ACHN (cell line): ENCODE measurements at regions not wholly inside any gene's neighbourhood (a gene's known extent, or its start where the extent isn't known, plus 50 kb on each side); places are given as distances from the start of the nearest gene placed in this dataset.

Source experiments
- DNase-seq: peaks from one replicate; pipeline ENCODE4 v3.0.0-alpha.2; 2015
- in situ Hi-C: cut with HindIII; loops from 2 replicates; pipeline ENCODE4 v1.10.0; 2017; ENCODE audit warnings: low sequenced_read_pairs, low pct_ligation_motif_present, low pct_unique_long_range_greater_than_20kb

DNA sequence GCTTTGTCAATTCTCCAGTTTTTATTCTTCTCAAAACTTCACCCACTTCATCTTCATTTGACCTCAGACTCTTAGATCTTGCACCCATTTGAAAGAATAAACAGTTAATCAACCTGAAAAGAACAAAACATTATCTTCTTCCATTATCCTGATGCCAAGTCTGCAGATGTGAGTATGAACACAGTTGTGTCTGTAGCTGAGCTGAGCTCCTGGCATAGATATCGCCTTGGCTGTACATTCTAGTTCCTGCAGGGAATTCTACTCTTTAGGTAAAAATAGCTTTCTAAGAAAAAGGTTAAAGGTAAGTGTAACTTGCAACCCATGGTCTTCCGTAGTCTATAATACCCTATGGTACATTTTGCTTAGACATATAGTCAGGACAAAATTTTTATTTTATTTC, 169.7 kb downstream of the KCNA5 start:
- no peak for DNase-seq
- in situ Hi-C loops = no loop called here

DNA sequence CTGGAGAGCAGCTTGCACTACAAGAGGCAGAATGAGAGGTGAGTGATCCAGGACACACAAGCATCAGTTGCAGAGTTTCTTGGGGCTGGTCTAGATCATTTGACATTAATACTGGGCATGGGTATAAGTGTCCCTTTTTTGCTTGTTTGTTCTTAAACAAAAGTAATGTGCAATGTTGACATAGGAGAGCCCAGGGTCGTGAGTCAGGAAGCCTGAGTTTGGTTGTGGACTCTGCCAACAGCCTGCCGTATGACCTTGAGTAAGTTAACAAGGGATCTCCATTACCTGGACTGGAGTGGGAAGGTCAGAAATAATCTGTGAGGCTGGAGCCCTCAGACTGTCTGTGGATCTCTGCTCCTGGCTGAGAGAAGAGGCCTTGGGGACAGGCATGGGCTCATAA, 170.3 kb downstream of the KCNA5 start:
- in situ Hi-C loops = no loop called here
- DNase-seq = no peak

DNA sequence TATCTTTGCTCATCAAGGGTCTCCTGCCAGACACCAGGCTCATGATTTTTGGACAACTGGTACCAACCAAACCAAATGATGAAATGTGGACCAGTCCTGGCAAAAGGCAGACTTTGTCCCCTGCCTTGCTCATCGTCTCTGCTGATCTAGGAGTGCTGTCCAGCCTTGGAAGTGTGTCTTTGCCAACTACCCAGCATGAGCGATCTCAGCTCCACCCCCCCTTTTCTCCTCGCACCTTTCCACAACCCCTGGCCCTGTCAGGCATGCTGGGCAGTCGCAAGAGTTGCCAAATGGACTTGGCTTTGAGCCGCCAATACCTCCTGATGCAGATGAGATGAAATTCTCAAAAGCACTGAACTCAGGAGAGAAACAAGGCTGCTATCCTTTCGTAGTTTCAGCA, 174.3 kb downstream of the KCNA5 start:
- in situ Hi-C loops = no loop called here
- no peak for DNase-seq

DNA sequence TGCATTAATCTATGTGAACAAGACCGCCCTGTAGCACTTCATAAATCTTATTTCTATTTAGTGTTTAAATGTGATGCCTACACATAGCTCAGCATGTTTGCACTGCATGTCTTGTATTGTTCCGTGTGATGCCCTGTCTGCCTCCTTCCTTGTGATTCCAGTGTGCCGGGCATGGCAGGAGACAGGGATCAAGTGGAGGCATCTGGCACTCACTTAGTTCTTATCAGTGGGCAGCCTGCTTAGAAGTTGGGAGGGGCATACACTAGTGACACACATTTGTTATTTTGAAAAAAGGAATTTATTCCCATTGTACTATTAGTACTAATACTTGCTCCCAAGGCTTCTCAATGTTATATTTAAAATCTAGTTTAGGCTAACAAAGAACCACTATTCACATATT, 176.4 kb downstream of the KCNA5 start:
- in situ Hi-C loops = no loop called here

DNA sequence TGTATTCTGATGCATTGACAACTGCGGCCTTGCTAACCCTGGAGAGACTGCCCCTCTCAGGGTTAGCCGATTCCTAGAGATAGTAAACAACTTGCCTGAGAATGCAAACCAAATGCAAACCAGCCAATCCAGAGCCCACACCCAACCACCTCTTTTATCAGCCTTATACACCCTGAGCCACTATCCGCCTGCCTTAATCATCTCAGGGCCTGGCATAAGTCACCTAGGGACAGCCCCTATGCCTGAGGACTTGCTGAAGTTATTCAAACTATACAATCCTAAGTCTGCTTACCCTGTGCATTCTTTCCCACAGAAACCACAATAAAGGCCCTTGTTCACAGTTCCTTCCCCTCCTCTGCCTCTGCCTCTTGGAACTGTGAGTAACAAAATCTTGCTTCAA, 177.2 kb downstream of the KCNA5 start:
- in situ Hi-C loops = no loop called here

More for the DNA sequence above, 176.4 kb downstream of the KCNA5 start:
- no peak for DNase-seq

DNA sequence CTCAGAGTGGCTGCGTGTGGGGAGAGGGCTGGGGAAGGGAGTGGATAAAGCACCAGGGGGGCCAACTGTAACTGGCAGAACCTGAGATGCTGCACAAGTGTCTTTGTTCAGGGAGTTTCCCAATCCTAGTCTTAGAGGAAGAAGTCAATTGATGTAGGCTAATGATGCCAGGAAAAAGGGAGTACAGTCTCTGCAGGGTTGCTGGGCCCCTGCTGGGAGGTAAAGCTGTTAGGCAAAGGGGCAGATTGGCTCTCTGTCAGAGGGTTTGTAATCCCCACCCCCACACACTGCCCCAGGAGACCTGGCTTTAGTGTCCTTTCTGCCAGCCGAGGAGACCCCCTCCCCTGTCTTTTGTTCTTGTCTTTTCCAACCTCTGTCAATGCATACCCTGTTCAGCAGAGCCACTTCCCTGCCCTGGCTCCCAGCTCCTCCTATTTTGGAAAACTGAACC, 178.4 kb downstream of the KCNA5 start:
- no peak for DNase-seq
- in situ Hi-C loops = no loop called here

More for the DNA sequence above, 177.2 kb downstream of the KCNA5 start:
- no peak for DNase-seq

DNA sequence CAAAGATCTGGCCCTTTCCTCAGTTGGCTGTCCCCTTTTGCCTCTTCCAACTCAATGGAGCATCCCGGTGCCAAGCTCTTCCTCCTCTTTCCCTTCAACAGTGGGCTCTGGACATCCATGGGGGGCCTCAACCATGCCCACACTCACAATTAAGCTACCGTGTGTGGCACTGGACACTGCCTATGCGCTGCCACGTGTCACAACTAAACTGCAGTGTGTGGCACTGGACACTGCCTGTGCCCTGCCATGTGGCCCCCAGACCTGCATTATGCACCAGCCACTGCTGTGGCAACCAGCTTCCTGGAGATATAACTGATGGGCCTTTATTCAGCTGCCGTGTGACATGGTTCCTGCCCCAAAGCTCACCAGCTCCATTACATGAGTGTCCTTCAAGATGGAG, 179.1 kb downstream of the KCNA5 start:
- in situ Hi-C loops = no loop called here
- no peak for DNase-seq

DNA sequence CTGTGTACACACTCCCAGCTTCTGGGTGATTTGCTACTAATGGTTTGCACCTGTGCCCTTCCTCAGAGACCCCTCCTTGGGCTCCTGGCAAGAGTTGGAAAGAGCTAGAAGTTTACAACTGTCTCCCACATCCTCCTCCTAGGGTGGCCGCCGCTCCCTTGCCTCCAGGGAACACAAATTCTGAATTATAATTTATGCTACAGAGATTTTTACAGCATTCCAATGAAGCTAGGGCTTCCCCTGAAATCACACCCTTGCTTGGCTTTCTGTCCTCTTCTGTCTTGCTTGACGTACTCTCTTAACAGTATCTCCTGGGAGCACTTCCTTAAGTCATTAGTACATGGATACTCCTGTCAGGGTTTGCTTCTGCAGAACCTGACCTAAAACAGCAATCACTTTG, 180.2 kb downstream of the KCNA5 start:
- DNase-seq = no peak
- in situ Hi-C loops = no loop called here

DNA sequence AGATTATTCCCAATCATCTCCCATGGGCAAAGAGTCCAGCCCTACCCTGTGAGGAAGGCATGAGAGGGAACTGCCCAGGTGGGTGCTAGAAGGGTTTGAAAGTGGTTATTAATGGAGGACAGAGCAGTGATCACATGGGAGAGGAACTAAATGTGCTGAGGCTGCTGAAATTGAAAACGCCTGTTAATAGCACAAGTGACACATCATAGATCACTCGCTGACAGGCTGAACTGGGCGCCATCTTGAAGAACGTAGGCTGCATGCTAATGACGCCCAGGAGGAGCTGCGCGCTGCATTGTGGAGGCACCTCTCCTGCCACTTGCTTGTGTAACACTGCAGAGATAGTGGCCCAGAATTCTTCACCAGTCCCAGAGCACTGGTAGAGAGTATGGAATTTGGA, 182.9 kb downstream of the KCNA5 start:
- in situ Hi-C loops = no loop called here
- DNase-seq = no peak

DNA sequence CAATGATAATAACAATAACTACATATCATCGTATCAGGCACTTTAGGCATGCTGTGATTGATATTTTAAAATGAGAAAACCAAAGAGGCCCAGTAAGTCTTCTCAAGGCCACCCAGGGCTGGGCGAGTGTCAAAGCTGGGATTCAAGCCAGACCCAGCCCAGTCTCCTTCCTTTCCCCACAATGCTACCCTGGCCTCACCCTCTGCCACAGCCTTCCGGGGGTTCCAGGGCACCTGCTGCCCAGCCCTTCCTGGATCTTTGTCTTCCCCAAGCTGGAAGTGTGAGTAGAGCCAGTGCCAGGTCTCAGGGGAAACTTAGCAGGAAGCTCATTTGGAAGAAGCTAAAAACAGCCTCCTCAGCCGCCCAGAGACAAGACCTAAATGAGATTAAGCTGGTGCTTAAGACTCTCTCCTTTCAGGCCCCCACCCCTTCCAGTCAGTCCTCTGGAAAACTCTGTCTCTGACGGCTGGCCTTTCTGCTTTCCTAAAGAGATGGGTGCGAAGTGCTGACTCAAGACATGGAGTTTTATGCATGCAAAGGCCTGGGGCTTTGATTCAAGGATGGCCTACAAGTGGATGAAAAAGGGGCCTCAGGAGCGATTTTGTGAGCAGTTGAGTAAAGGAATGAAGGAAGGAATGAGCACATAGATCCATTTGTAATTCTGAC, 184.2 kb downstream of the KCNA5 start:
- DNase-seq = no peak
- in situ Hi-C loops = no loop called here

DNA sequence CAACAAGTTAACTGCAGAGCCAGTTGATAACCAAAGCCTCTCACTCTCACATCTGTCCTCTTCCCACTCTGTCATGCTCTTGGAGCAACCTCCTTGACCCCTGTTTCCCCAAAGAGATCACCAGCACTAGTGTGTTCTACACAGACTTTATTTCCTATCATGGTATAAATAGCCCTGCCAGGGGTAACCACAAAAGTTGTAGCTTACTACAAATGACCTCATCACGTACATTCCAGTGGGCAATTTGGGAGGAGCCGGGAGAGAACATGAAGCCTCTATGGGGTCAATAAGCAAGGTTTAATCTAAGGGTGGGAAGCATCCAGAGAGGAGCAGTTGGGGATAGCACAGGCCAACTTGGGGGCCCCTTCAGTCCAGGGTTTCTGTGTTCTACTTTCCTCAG, 186.5 kb downstream of the KCNA5 start:
- in situ Hi-C loops = no loop called here
- no peak for DNase-seq

DNA sequence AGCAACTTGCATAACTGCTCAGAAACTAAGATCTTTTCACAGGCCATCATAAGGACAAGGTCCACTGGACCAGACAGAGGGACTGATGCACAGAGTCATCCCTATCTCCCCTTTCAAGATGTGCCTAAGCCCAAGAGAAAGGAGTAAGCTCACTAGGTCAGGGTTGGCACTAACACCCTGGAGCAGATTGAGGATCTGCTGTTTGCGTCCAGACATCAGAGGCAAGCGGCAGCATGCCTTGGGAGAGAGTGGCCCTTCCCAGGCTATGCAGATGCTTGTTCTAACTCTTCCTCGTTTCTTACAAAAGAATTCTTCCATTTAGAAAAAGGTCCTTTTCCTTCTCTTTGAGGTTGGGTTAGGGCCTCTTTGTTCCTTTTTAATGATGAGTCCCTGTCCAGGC, 187.2 kb downstream of the KCNA5 start:
- DNase-seq = no peak
- in situ Hi-C loops = no loop called here

DNA sequence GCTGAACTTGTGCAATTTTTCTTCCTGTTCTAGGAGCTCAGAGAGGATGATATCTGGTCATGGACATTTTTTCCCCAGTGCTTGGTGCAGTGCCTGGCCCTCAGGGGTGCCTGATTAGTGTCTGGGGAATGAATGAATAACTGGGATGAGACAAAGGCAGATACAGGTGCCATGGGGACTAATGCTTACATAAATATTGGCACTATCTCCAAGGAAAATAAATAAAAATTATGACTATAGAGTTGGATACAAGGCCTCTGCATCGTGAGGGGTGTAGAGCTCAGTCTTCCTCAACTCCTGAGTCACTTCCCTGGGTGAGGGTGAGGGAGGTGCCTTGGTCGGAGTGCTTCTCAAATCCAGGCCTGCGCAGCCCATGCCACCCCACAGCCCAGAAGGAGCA, 188.6 kb downstream of the KCNA5 start:
- in situ Hi-C loops = no loop called here
- no peak for DNase-seq

DNA sequence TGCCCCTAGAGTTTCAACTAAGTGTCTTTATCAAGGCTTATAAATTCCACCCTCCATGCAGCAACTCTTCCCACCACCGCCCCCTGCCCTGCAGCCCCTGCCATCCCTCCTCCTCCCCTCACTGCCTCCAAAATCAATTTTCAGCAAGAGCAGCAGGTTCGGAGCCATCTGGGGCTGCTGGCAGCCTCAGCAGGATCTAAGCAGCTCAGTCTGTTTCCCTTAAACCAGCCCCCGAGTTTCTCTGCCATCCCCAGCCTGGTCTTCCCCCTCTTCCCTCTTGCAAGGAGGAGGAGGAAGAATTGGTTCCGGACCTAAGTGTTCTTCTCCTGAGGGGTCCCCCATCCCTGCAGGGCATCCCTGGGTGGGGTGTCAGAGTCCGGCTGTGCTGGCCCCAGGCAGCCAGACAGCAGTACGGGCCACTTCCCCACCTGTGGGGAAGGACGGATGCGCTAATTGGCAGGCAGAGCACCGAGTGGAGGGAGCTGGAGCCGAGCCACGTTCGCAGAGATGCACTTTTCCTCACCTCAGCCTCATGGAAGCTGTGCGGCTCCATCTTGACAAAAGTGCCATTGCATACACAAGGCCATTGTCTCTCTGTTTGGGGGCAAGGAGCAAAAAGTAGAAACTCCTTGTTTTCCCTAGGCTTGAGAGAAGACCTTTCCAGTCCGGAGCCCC, 189.3 kb downstream of the KCNA5 start:
- in situ Hi-C loops = no loop called here
- DNase-seq = no peak

DNA sequence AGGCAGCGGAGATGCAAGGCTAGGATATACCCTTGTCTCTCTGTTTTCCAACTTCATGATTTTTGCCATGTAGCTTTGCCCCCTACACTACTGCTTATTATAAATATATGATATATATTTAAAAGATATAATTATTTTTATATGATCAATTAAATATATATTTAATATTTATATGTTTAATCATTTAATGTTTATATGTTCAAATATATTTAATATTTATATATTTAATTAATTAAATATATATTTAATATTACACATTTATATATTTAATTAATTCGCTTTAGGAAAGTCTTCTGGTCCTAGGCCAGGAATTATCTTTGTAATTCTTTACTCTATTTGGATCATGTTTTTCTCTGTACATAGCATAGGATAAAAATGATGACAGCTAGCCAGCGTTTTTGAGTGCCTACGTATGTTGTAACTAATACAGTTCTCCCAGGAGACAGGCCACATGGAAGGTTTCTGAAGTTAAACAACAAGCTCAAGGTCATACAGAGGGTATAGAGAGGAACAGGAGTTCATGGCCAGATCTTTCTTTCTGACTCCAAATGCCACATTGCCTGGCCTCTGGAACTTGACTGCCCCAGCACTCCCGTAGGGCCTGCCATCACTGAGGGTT, 192.5 kb downstream of the KCNA5 start:
- no peak for DNase-seq

DNA sequence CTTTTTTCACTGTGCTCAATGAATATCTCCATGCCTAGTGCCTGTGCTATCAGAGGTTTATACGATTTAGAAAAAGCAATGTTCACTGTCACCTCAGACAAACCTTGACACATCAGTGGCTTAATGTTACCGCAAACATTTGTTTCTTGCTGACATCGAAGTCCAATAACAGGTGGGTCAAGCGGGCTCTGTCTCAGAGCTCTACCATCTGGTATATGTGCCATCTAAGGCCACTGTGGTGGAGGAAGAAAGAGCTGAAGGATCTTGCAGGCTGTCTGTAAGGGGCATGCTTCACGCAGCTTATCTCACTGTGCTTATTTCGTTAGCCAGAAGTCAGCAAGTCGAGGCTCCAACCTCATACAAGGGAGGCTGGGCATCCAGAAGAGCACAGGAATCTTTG, 189.5 kb upstream of the NTF3 start:
- in situ Hi-C loops = no loop called here
- no peak for DNase-seq

More for the DNA sequence above, 192.5 kb downstream of the KCNA5 start:
- in situ Hi-C loops = no loop called here

DNA sequence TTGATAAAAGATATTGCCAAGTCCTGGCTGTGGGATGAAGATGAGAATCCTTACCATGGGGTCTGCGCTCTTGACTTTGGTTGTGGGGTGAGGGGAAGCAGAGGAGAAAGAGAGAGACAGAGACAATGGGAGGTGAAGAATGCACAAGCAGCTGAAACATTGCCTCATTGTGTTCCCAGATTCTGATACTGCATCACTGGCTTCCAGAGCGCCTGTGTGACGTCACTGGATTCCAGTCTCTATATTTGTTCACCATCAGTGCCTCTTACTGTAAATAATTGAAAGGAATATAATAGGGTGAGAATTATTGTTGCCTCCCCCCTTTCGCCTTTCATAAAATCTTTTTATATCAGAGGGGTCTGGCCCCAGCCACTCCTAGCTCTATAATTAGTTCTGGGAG, 188.9 kb upstream of the NTF3 start:
- no peak for DNase-seq
- in situ Hi-C loops = no loop called here

DNA sequence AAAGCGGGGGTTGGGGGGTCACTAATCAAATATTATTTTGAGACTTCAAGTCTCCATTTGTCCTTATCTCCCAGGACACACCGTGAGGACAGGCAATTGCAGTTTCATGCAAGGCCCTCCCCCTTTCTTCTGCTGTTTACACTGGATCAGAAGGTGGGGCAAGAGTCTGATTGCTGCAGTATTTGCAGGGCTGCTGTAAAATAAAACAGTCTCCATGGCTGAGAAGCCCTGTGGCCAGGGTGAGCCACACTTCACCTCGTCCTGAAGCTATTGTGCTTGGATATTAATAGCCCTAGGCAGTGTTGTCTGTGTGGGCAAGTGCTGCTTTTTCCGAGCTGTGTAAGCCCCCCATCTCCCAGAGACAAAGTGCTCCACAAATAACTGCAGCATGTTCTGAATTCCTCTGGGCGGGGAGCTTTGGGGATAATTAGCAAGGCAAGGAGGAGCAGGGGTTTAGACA, 187.4 kb upstream of the NTF3 start:
- DNase-seq = no peak
- in situ Hi-C loops = no loop called here

DNA sequence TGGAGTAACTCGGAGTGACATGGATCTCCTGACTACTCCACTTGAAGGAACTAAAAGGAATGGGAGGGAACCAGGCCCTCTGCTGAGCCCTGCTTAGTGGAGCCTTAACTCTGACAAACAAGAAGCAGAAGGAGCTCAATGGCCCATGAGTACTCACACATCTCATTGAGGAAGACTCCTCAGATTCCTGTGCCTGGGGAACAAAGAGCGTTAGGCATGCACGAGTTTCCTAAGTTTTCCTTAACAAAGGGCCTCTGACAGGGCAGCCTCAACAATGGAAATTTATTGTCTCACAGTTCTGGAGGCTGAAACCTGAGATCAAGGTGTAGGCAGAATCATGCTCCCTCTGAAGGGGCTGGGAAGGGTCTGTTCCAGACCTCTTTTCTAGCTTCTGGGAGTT, 185.7 kb upstream of the NTF3 start:
- in situ Hi-C loops = no loop called here
- no peak for DNase-seq

DNA sequence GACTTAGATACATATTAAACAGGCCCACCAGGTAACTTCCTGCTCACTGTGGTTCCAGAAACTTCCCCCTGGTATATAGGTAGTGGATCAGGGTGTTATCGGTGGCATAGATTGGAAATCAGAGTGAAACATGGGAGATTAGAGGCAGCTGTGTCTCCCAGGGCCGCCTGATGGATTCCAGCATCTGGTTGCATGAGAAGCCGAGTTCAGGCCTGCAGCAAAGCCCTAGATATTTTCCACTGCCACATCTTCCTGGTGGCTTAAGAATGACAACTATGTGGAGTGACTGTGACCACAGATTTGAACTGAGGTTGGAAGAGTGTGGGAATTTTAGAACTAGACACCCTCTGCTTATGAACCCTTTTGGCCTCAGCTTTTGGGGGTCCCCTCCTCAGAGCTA, 184.8 kb upstream of the NTF3 start:
- no peak for DNase-seq
- in situ Hi-C loops = no loop called here
